H1 (cell line): ENCODE measurements at regions not wholly inside any gene's neighbourhood (a gene's known extent, or its start where the extent isn't known, plus 50 kb on each side); places are given as distances from the start of the nearest gene placed in this dataset.

ENCODE experiments used
- CTCF ChIA-PET: fragments of 300-600 bp; sonication (Branson Sonifier 250); formaldehyde crosslinking; loops from one replicate; lab custom pipeline; 2021; ENCODE audit not compliant: partially characterized antibody; lab: Charles Lee
- POLR2A ChIA-PET: fragments of 300-600 bp; sonication (Branson Sonifier 250); formaldehyde crosslinking; loops from one replicate; lab custom pipeline; 2021; ENCODE audit warnings: inconsistent platforms; ENCODE audit not compliant: partially characterized antibody; lab: Charles Lee
- DNase-seq, 2 experiments: peaks; one replicate each; pipeline versions ENCODE4 v3.0.0 to v3.0.0-alpha.2; 2010 to 2022; ENCODE audit warnings: low spot score in 2 of 2, low read depth in 1 of 2, mixed read lengths in 1 of 2
- FAIRE-seq: peaks from 2 replicates; lab custom pipeline; 2011; peaks lifted over from hg19 to GRCh38; lab: Jason Lieb, UNC
- H2AFZ ChIP-seq: 2 replicates; pipeline ENCODE4 v1.8.1; 2012; ENCODE audit warnings: low read length, inconsistent platforms
- H2AK5ac ChIP-seq: 2 replicates; pipeline ENCODE4 v1.6.1; 2013; ENCODE audit warnings: low read depth, low read length
- H2BK120ac ChIP-seq: replicated peaks from 2 replicates; pipeline ENCODE3; 2013; ENCODE audit warnings: low read depth, low read length, inconsistent platforms
- H2BK12ac ChIP-seq: 2 replicates; pipeline ENCODE4 v1.6.1; 2013; ENCODE audit warnings: low read depth, low read length
- H2BK15ac ChIP-seq: 2 replicates; pipeline ENCODE4 v1.6.1; 2013; ENCODE audit warnings: low read length
- H2BK20ac ChIP-seq: 2 replicates; pipeline ENCODE4 v1.6.1; 2013; ENCODE audit warnings: low read length
- H2BK5ac ChIP-seq: 2 replicates; pipeline ENCODE4 v1.6.1; 2013; ENCODE audit warnings: low read depth, low read length
- H3K14ac ChIP-seq: 2 replicates; pipeline ENCODE4 v1.6.1; 2013; ENCODE audit warnings: inconsistent platforms; ENCODE audit not compliant: insufficient read length
- H3K18ac ChIP-seq: 2 replicates; pipeline ENCODE4 v1.6.1; 2013; ENCODE audit warnings: low read length; ENCODE audit errors: extremely low read depth
- H3K23ac ChIP-seq: 2 replicates; pipeline ENCODE4 v1.6.1; 2013; ENCODE audit warnings: inconsistent platforms; ENCODE audit not compliant: insufficient read length
- H3K23me2 ChIP-seq: 2 replicates; pipeline ENCODE4 v1.6.1; 2013; ENCODE audit warnings: low read depth, low read length
- H3K27ac ChIP-seq: 2 replicates; pipeline ENCODE4 v1.6.1; 2011; ENCODE audit warnings: low read depth, low read length, inconsistent platforms
- H3K27me3 ChIP-seq, 4 experiments: replicated peaks in 1 of 4; 1 replicate in 1 of 4; 2 replicates in 3 of 4; pipeline versions ENCODE4 v1.6.1 to v1.8.1; 2011 to 2013; ENCODE audit warnings: low read length in 3 of 4, mild to moderate bottlenecking in 3 of 4, inconsistent platforms in 2 of 4, mixed read lengths in 2 of 4, moderate library complexity in 1 of 4; ENCODE audit not compliant: control insufficient read depth in 3 of 4, insufficient read depth in 3 of 4; ENCODE audit errors: extremely low read depth in 1 of 4
- H3K36me3 ChIP-seq, 4 experiments: 2 replicates each; pipeline versions ENCODE4 v1.6.1 to v1.8.1; 2011 to 2013; ENCODE audit warnings: mild to moderate bottlenecking in 4 of 4, low read length in 3 of 4, moderate library complexity in 2 of 4, control low read depth in 1 of 4, inconsistent platforms in 1 of 4; ENCODE audit not compliant: insufficient read depth in 4 of 4, control insufficient read depth in 2 of 4
- H3K4ac ChIP-seq: replicated peaks from 2 replicates; pipeline ENCODE3; 2013; ENCODE audit warnings: low read length, low read depth, mixed read lengths, inconsistent platforms; ENCODE audit not compliant: insufficient read length
- H3K4me1 ChIP-seq, 4 experiments: replicated peaks in 1 of 4; 1 replicate in 1 of 4; 2 replicates in 3 of 4; pipeline versions ENCODE4 v1.6.1 to v1.8.1; 2011 to 2013; ENCODE audit warnings: low read length in 3 of 4, inconsistent platforms in 2 of 4, mixed read lengths in 1 of 4; ENCODE audit not compliant: insufficient read depth in 4 of 4, control insufficient read depth in 3 of 4
- H3K4me2 ChIP-seq, 2 experiments: 2 replicates each; pipeline versions ENCODE4 v1.6.1 to v1.8.1; 2011 to 2013; ENCODE audit warnings: low read depth in 2 of 2, low read length in 2 of 2, control low read depth in 1 of 2, inconsistent platforms in 1 of 2, mild to moderate bottlenecking in 1 of 2; ENCODE audit not compliant: insufficient read depth in 1 of 2
- H3K4me3 ChIP-seq, 4 experiments: fragments of 200-600, 300-600 bp in 1 of 4; sonication (generic), shearing (Covaris generic), sonication (Bioruptor Twin) in 1 of 4; 2 replicates each; pipeline versions ENCODE4 v1.5.1 to v1.8.1; 2011 to 2016; ENCODE audit warnings: low read length in 4 of 4, low read depth in 3 of 4, control low read depth in 2 of 4, inconsistent platforms in 2 of 4, mild to moderate bottlenecking in 2 of 4, mixed read lengths in 1 of 4, moderate library complexity in 1 of 4; ENCODE audit not compliant: insufficient read depth in 2 of 4; ENCODE audit errors: extremely low read depth in 1 of 4
- H3K56ac ChIP-seq: replicated peaks from 2 replicates; pipeline ENCODE3; 2013; ENCODE audit warnings: low read depth, mild to moderate bottlenecking, mixed read lengths, low read length, inconsistent platforms; ENCODE audit not compliant: insufficient read length
- H3K79me1 ChIP-seq: 2 replicates; pipeline ENCODE4 v1.6.1; 2013; ENCODE audit warnings: low read depth, low read length, control low read depth
- H3K79me2 ChIP-seq, 2 experiments: 2 replicates each; pipeline versions ENCODE4 v1.6.1 to v1.8.1; 2012 to 2013; ENCODE audit warnings: low read length in 2 of 2, mild to moderate bottlenecking in 2 of 2, inconsistent platforms in 1 of 2; ENCODE audit not compliant: insufficient read depth in 2 of 2, control insufficient read depth in 1 of 2
- H3K9ac ChIP-seq, 4 experiments: replicated peaks in 1 of 4; 1 replicate in 1 of 4; 2 replicates in 3 of 4; pipeline versions ENCODE4 v1.6.1 to v1.8.1; 2011 to 2013; ENCODE audit warnings: low read depth in 3 of 4, low read length in 3 of 4, control low read depth in 2 of 4, mild to moderate bottlenecking in 2 of 4, moderate library complexity in 2 of 4, inconsistent platforms in 1 of 4; ENCODE audit errors: extremely low read depth in 1 of 4
- H3K9me3 ChIP-seq, 2 experiments: 2 replicates each; pipeline versions ENCODE4 v1.6.1 to v1.8.1; 2012 to 2013; ENCODE audit warnings: mild to moderate bottlenecking in 2 of 2, moderate library complexity in 2 of 2, control low read depth in 1 of 2, inconsistent platforms in 1 of 2, low read depth in 1 of 2, low read length in 1 of 2, mixed read lengths in 1 of 2; ENCODE audit not compliant: insufficient read depth in 2 of 2
- H4K20me1 ChIP-seq, 2 experiments: replicated peaks in 1 of 2; 2 replicates each; pipeline versions ENCODE3 to v1.8.1; 2011 to 2013; ENCODE audit warnings: inconsistent platforms in 2 of 2, low read length in 2 of 2, mild to moderate bottlenecking in 1 of 2; ENCODE audit not compliant: insufficient read depth in 2 of 2, control insufficient read depth in 1 of 2
- H4K5ac ChIP-seq: 2 replicates; pipeline ENCODE4 v1.6.1; 2013; ENCODE audit warnings: low read length, low read depth, mixed read lengths, inconsistent platforms; ENCODE audit not compliant: insufficient read length
- H4K8ac ChIP-seq: 2 replicates; pipeline ENCODE4 v1.8.0; 2013; ENCODE audit warnings: mild to moderate bottlenecking, moderate library complexity, low read length, inconsistent platforms; ENCODE audit not compliant: insufficient read depth; ENCODE audit errors: extremely low read depth
- H4K91ac ChIP-seq: replicated peaks from 2 replicates; pipeline ENCODE3; 2013; ENCODE audit warnings: low read length, mixed read lengths, inconsistent platforms; ENCODE audit not compliant: insufficient read length
- BACH1 ChIP-seq: IDR thresholded peaks from 2 replicates; pipeline ENCODE4 v1.6.1; 2012; ENCODE audit warnings: low read length, improper control_type of control experiment
- BRCA1 ChIP-seq: IDR thresholded peaks from 2 replicates; pipeline ENCODE4 v1.6.1; 2012; ENCODE audit warnings: low read depth, low read length, improper control_type of control experiment
- CTBP2 ChIP-seq: IDR thresholded peaks from 2 replicates; pipeline ENCODE4 v1.7.0; 2011; ENCODE audit warnings: borderline replicate concordance, mild to moderate bottlenecking, moderate library complexity, mixed read lengths, low read length; ENCODE audit not compliant: insufficient read depth, insufficient read length
- FOSL1 ChIP-seq: IDR thresholded peaks from 2 replicates; pipeline ENCODE4 v1.6.1; 2011; ENCODE audit warnings: mild to moderate bottlenecking, low read depth, low read length, moderate library complexity; ENCODE audit not compliant: insufficient read depth
- HDAC2 ChIP-seq, 2 experiments: fragments of 300-600 bp in 1 of 2; sonication (generic) in 1 of 2; IDR thresholded peaks; 2 replicates each; pipeline ENCODE4 v1.6.1; 2011 to 2012; ENCODE audit warnings: low read depth in 2 of 2, low read length in 2 of 2, mild to moderate bottlenecking in 2 of 2, moderate library complexity in 2 of 2, borderline replicate concordance in 1 of 2, inconsistent platforms in 1 of 2
- KDM4A ChIP-seq: IDR thresholded peaks from one replicate; pipeline ENCODE4 v1.7.1; 2012; ENCODE audit warnings: low read depth, mild to moderate bottlenecking, moderate library complexity, low read length, inconsistent platforms; ENCODE audit not compliant: severe bottlenecking
- NANOG ChIP-seq: IDR thresholded peaks from 2 replicates; pipeline ENCODE4 v1.6.1; 2011; ENCODE audit warnings: low read length, low read depth, mild to moderate bottlenecking, inconsistent platforms; ENCODE audit not compliant: insufficient read depth, poor library complexity, severe bottlenecking
- POLR2A ChIP-seq, 2 experiments: IDR thresholded peaks; 1 replicate in 1 of 2; 2 replicates in 1 of 2; pipeline ENCODE4 v1.6.1; 2011; ENCODE audit warnings: low read depth in 2 of 2, low read length in 2 of 2, mild to moderate bottlenecking in 2 of 2; ENCODE audit errors: control extremely low read depth in 1 of 2
- TAF1 ChIP-seq: IDR thresholded peaks from 2 replicates; pipeline ENCODE4 v1.6.1; 2011; ENCODE audit warnings: mild to moderate bottlenecking, low read depth, low read length
- USF2 ChIP-seq: IDR thresholded peaks from 2 replicates; pipeline ENCODE4 v1.6.1; 2011; ENCODE audit warnings: low read length, improper control_type of control experiment
- WGBS, 2 experiments: shearing (Covaris generic) in 1 of 2; methylation state at CpG; one replicate each; pipeline versions ENCODE4 v1.1.6 to v1.1.7; 2013 to 2015; ENCODE audit warnings: low lambda C conversion rate in 2 of 2, mixed read lengths in 2 of 2, inconsistent platforms in 1 of 2, low coverage in 1 of 2, missing lambda C conversion rate in 1 of 2; ENCODE audit not compliant: insufficient replicate concordance in 2 of 2, insufficient coverage in 1 of 2, insufficient read length in 1 of 2; ENCODE audit errors: extremely low coverage in 1 of 2, missing lambda C conversion rate in 1 of 2; 5-methylcytosine and 5-hydroxymethylcytosine counted together

GRCh38 chr4:3859571-3859970 lies 93.4 kb downstream of the ADRA2C start:
- Histone ChIP-seq H3K4me3 (no peak overlapping the region), H3K36me3 (no peaks in the 10 kb centered on the region), H3K4ac (no peak overlapping the region), H3K79me2 (no peaks in the 10 kb centered on the region; a peak in 1 of 4 replicates), H3K4me2 (no peak overlapping the region), H3K27me3 (no peaks in the 10 kb centered on the region), H2BK20ac (no peak overlapping the region), H4K20me1 (peaks cover 0 to 3% of the 10 kb centered on the region in 2 experiments), H3K23ac (no peak overlapping the region), H3K9ac (no peak overlapping the region), H3K56ac (no peak overlapping the region), H3K23me2 (peaks cover 8% of the 10 kb centered on the region), H4K5ac (no peak overlapping the region), H4K8ac (no peak overlapping the region), H4K91ac (no peak overlapping the region), H2AK5ac (no peak overlapping the region), H3K14ac (no peak overlapping the region), H2AFZ (no peak overlapping the region), H3K18ac (no peak overlapping the region), H2BK120ac (no peak overlapping the region), H3K27ac (no peak overlapping the region), H2BK5ac (no peak overlapping the region), H3K4me1 (peaks cover 3 to 23% (median 15%) of the 10 kb centered on the region in 4 experiments), H2BK15ac (no peak overlapping the region), H3K79me1 (no peaks in the 10 kb centered on the region), H2BK12ac (no peak overlapping the region), H3K9me3 (no peaks in the 10 kb centered on the region)
- FAIRE-seq (no peak), DNase-seq (no peak)
- CTCF ChIA-PET = interaction anchor here (0.6 to 4.6 kb wide), 4 partner anchors 19 to 76 kb away, joined by 3 to 38 read pairs (median 18); no protein-coding TSS in a partner anchor
- POLR2A ChIA-PET = interaction anchor here (1.2 to 1.3 kb wide), 2 partner anchors 37 to 57 kb away, joined by 3 read pairs; no protein-coding TSS in a partner anchor
- TF ChIP-seq BRCA1 = no peak
- TF ChIP-seq FOSL1 = no peak
- no peak for TF ChIP-seq USF2
- no peak for TF ChIP-seq CTBP2
- no peak for TF ChIP-seq NANOG
- TF ChIP-seq KDM4A = no peak
- TF ChIP-seq POLR2A (IDR thresholded peaks at IDR 0.05; ENCODE audit: control extremely low read depth in 1 of 2, low read depth in 2 of 2, low read length in 2 of 2) = no peak
- no peak for TF ChIP-seq BACH1
- TF ChIP-seq HDAC2 (IDR thresholded peaks at IDR 0.05; ENCODE audit: borderline replicate concordance in 1 of 2, low read depth in 2 of 2, low read length in 2 of 2) = no peak
- TF ChIP-seq TAF1 = no peak
- 98% methylated on average over 8 of the region's 8 CpGs; no CpG with 5 or more reads in 1 of the 2 experiments for WGBS, 2 experiments
